K562 (cell line): ENCODE measurements at regions not wholly inside any gene's neighbourhood (a gene's known extent, or its start where the extent isn't known, plus 50 kb on each side); places are given as distances from the start of the nearest gene placed in this dataset.

Experiments used
- L3MBTL2 ChIP-seq: fragments of 450-650 bp; IDR thresholded peaks from 2 replicates; pipeline ENCODE4 v1.6.1; 2016; ENCODE audit warnings: mild to moderate bottlenecking, moderate library complexity
- TF ChIP-seq, protein P1 (sequence below), 2 experiments: fragments of 450-650 bp in 1 of 2; sonication (generic) in 1 of 2; formaldehyde crosslinking in 1 of 2; IDR thresholded peaks; 2 replicates each; pipeline versions ENCODE4 v1.7.1 to v1.9.0; 2016 to 2022; ENCODE audit warnings: inconsistent platforms in 1 of 2, mild to moderate bottlenecking in 1 of 2, missing genetic modification reagents in 1 of 2

DNA sequence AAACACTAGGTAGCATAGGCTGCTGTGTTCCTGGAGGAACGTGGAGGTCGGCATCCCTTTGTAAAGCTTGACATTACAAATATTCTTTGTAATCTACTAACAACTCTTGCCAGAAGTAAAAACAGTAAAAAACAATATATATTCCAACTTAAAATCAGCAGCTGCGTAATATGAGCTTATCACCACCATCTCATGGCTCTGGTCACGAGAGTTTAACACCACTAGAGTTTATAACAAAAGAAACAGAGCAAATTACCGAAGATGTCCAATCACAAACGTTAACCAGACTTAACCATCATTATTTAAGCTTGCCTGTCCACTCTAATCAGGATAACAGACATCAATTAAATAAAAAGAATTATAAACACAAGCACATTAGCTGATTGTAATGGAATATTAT is 236.7 kb downstream of the PCDH7 start (continued):
- TF ChIP-seq, protein P1, sequence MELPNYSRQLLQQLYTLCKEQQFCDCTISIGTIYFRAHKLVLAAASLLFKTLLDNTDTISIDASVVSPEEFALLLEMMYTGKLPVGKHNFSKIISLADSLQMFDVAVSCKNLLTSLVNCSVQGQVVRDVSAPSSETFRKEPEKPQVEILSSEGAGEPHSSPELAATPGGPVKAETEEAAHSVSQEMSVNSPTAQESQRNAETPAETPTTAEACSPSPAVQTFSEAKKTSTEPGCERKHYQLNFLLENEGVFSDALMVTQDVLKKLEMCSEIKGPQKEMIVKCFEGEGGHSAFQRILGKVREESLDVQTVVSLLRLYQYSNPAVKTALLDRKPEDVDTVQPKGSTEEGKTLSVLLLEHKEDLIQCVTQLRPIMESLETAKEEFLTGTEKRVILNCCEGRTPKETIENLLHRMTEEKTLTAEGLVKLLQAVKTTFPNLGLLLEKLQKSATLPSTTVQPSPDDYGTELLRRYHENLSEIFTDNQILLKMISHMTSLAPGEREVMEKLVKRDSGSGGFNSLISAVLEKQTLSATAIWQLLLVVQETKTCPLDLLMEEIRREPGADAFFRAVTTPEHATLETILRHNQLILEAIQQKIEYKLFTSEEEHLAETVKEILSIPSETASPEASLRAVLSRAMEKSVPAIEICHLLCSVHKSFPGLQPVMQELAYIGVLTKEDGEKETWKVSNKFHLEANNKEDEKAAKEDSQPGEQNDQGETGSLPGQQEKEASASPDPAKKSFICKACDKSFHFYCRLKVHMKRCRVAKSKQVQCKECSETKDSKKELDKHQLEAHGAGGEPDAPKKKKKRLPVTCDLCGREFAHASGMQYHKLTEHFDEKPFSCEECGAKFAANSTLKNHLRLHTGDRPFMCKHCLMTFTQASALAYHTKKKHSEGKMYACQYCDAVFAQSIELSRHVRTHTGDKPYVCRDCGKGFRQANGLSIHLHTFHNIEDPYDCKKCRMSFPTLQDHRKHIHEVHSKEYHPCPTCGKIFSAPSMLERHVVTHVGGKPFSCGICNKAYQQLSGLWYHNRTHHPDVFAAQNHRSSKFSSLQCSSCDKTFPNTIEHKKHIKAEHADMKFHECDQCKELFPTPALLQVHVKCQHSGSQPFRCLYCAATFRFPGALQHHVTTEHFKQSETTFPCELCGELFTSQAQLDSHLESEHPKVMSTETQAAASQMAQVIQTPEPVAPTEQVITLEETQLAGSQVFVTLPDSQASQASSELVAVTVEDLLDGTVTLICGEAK (IDR thresholded peaks at IDR 0.05), result no peak
- TF ChIP-seq, protein P1 (CRISPR knock-in tag; IDR thresholded peaks at IDR 0.05), result no peak
- TF ChIP-seq L3MBTL2, result no peak
